ENCODE measurements at regions not wholly inside any gene's neighbourhood (a gene's known extent, or its start where the extent isn't known, plus 50 kb on each side); places are given as distances from the start of the nearest gene placed in this dataset.

DNA sequence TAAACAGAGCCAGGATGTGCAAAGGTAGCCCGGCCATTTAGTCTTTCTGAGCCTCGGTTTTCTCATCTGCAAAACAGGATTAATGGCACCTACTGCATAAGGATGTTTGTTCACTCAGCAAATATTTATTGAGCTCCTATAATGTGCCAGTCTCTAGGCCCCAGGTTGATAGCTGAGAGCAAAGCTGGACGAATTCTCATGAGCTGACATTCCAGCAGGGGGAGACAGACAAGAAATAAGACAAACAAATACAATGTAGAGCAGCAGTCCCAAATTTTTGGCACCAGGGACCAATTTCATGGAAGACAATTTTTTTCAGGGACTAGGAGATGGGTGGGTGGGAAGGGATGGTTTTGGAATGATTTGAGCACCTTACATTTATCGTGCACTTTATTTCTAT is 74.3 kb upstream of the PAX7 start:
- H3K4me1 ChIP-seq (ENCODE audit: control insufficient read depth, extremely low read depth, insufficient read depth, low read length) = no peaks in the 10 kb centered on the region
- H3K79me2 ChIP-seq (ENCODE audit: control insufficient read depth, insufficient read depth, low read length) = no peaks in the 10 kb centered on the region
- dilution Hi-C loops (cut with MboI; ENCODE audit: extremely low pct_ligation_motif_present, low sequenced_read_pairs) = no loop called here
- no peak overlapping the region for H3K27ac ChIP-seq (ENCODE audit: insufficient read depth, low read depth, low read length)
- no peaks in the 10 kb centered on the region for H3K36me3 ChIP-seq (ENCODE audit: control insufficient read depth in 2 of 2, extremely low read depth in 1 of 2, insufficient read depth in 2 of 2, low read length in 2 of 2)
- DNase-seq (ENCODE audit: low read depth, low spot score) = no peak
- no peak overlapping the region for H3K4me2 ChIP-seq (ENCODE audit: insufficient read depth, low read length)
- H2AFZ ChIP-seq (ENCODE audit: low read depth, low read length) = no peak overlapping the region
- H3K9me3 ChIP-seq (replicated peaks; ENCODE audit: control insufficient read depth, insufficient read depth, low read length) = no peaks in the 10 kb centered on the region
- POLR2A ChIA-PET = interaction anchor here (0.5 kb wide), 1 partner anchor 16 kb away, joined by 3 read pairs; no protein-coding TSS in a partner anchor
- no peak overlapping the region for H3K9ac ChIP-seq (replicated peaks; ENCODE audit: extremely low read depth, insufficient read depth, low read length)
- H4K20me1 ChIP-seq (replicated peaks; ENCODE audit: control insufficient read depth, extremely low read depth, insufficient read depth, low read length) = no peaks in the 10 kb centered on the region
- no peak overlapping the region for H3K4me3 ChIP-seq (replicated peaks in 1 of 3; ENCODE audit: insufficient read depth in 1 of 3, low read depth in 1 of 3, low read length in 3 of 3)
- no peak for FAIRE-seq
- no peak for TF ChIP-seq POLR2AphosphoS5 (IDR thresholded peaks at IDR 0.05; ENCODE audit: insufficient read depth, low read depth, low read length)
- TF ChIP-seq CTCF (IDR thresholded peaks at IDR 0.05; ENCODE audit: extremely low read depth in 1 of 2, insufficient read depth in 1 of 2, low read depth in 1 of 2, low read length in 2 of 2) = peak; percentile 17 to 21
- no peak for TF ChIP-seq MYC (IDR thresholded peaks at IDR 0.05; ENCODE audit: low read depth, low read length)
- no peak for TF ChIP-seq EZH2 (IDR thresholded peaks at IDR 0.05; ENCODE audit: borderline replicate concordance, low read depth, low read length, severe bottlenecking)
- H3K27me3 ChIP-seq (ENCODE audit: control insufficient read depth in 2 of 2, insufficient read depth in 2 of 2, low read length in 2 of 2) = no peaks in the 10 kb centered on the region
- intact Hi-C loops (cut with micrococcal nuclease) = no loop called here
- no peaks in the 10 kb centered on the region for H3K9me1 ChIP-seq (replicated peaks; ENCODE audit: control insufficient read depth, extremely low read depth, insufficient read depth, low read length)
- CTCF ChIA-PET = interaction anchor here (0.9 to 2.3 kb wide), 9 partner anchors 9 to 902 kb away, joined by 3 to 40 read pairs (median 4); no protein-coding TSS in a partner anchor
- BruUV-seq (replicated peaks) = no TSS peak
